Vagina (tissue), 2 donors: ENCODE measurements at regions not wholly inside any gene's neighbourhood (a gene's known extent, or its start where the extent isn't known, plus 50 kb on each side); places are given as distances from the start of the nearest gene placed in this dataset.

ENCODE experiments used
- POLR2A ChIP-seq, 2 donors: fragments of 450-650 bp; IDR thresholded peaks; one replicate each; pipeline ENCODE4 v1.6.1; 2017; ENCODE audit warnings: antibody characterized with exemption in 2 of 2, mild to moderate bottlenecking in 2 of 2, moderate library complexity in 2 of 2
- TF ChIP-seq, protein P1 (sequence below), 3 experiments: fragments of 450-650 bp in 2 of 3; fragments of 200-600 bp in 1 of 3; sonication (generic) in 1 of 3; IDR thresholded peaks; one replicate each; pipeline ENCODE4 v1.5.1; 2017 to 2019; ENCODE audit warnings: antibody characterized with exemption in 3 of 3, mild to moderate bottlenecking in 2 of 3, moderate library complexity in 2 of 3

DNA sequence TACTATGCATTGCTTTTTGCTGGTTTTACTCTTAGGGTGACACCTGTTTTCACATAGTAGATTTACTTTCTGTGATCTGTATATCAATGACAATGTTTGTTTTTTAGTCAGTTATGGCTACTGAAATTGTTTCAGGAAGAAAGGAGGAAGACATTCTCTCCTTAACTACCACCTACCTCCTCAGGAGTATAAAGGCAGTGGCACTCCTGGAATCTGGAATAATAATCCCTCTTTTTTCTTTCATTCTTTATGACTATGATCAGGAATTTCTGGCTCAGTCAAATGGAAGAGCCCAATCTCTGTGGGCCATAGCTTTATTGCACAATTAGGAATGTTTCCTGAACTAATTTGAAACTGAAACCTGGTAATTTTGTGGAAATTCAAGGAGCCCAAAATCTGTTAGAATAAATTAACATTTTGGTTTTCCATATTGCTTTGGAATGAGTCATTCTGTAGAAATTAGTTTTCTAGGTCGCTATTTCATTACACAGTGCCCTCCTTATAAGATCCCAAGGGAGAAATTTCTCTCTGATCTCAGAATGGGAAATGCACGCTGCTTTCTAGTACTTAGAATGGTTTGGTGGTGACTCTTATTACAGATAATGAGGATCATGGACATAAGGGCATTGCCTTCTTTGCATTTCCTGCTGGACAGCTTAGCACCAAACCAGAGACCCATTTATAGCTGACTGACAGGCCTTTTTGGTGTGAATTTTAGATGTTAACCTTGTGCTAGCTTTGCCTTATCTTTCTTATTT lies 95.3 kb upstream of the VLDLR start:
- TF ChIP-seq, protein P1, sequence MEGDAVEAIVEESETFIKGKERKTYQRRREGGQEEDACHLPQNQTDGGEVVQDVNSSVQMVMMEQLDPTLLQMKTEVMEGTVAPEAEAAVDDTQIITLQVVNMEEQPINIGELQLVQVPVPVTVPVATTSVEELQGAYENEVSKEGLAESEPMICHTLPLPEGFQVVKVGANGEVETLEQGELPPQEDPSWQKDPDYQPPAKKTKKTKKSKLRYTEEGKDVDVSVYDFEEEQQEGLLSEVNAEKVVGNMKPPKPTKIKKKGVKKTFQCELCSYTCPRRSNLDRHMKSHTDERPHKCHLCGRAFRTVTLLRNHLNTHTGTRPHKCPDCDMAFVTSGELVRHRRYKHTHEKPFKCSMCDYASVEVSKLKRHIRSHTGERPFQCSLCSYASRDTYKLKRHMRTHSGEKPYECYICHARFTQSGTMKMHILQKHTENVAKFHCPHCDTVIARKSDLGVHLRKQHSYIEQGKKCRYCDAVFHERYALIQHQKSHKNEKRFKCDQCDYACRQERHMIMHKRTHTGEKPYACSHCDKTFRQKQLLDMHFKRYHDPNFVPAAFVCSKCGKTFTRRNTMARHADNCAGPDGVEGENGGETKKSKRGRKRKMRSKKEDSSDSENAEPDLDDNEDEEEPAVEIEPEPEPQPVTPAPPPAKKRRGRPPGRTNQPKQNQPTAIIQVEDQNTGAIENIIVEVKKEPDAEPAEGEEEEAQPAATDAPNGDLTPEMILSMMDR (IDR thresholded peaks at IDR 0.05), result no peak
- no peak for TF ChIP-seq POLR2A (IDR thresholded peaks at IDR 0.05)
